Osteocyte (in vitro differentiated cells): ENCODE measurements at regions not wholly inside any gene's neighbourhood (a gene's known extent, or its start where the extent isn't known, plus 50 kb on each side); places are given as distances from the start of the nearest gene placed in this dataset.

Experiments
- DNase-seq: peaks from one replicate; pipeline ENCODE4 v3.0.0; 2021; ENCODE audit warnings: mixed read lengths; ENCODE audit not compliant: unreplicated experiment; ENCODE audit errors: extremely low spot score
- H3K27ac Mint-ChIP-seq: one replicate; pipeline ENCODE4 v1.8.0; 2021; ENCODE audit warnings: mild to moderate bottlenecking, mixed read lengths; ENCODE audit not compliant: unreplicated experiment
- H3K27me3 Mint-ChIP-seq: one replicate; pipeline ENCODE4 v1.8.0; 2021; ENCODE audit warnings: mixed read lengths; ENCODE audit not compliant: unreplicated experiment
- H3K36me3 Mint-ChIP-seq: one replicate; pipeline ENCODE4 v1.8.0; 2021; ENCODE audit warnings: mixed read lengths; ENCODE audit not compliant: unreplicated experiment
- H3K4me1 Mint-ChIP-seq: one replicate; pipeline ENCODE4 v1.8.0; 2021; ENCODE audit warnings: mixed read lengths; ENCODE audit not compliant: unreplicated experiment
- H3K4me3 Mint-ChIP-seq: one replicate; pipeline ENCODE4 v1.8.0; 2021; ENCODE audit warnings: mild to moderate bottlenecking, moderate library complexity, mixed read lengths; ENCODE audit not compliant: unreplicated experiment
- H3K9me3 Mint-ChIP-seq: one replicate; pipeline ENCODE4 v1.8.0; 2021; ENCODE audit warnings: mixed read lengths; ENCODE audit not compliant: unreplicated experiment
- CTCF ChIP-seq: fragments of 200-600 bp; sonication (generic); IDR thresholded peaks from 2 replicates; pipeline ENCODE4 v1.5.0; 2021; ENCODE audit warnings: antibody characterized with exemption, mild to moderate bottlenecking, moderate library complexity

GRCh38 chr2:38146907-38147307 lies 71.0 kb upstream of the CYP1B1 start:
- no peaks in the 10 kb centered on the region for H3K27me3 Mint-ChIP-seq
- no peaks in the 10 kb centered on the region for H3K9me3 Mint-ChIP-seq
- peak overlapping the region; percentile 56 for H3K4me3 Mint-ChIP-seq
- H3K27ac Mint-ChIP-seq, result no peak overlapping the region
- TF ChIP-seq CTCF, result no peak
- DNase-seq, result no peak
- H3K4me1 Mint-ChIP-seq, result peaks cover under 1% of the 10 kb centered on the region
- H3K36me3 Mint-ChIP-seq, result peaks cover 3% of the 10 kb centered on the region

GRCh38 chr2:38146275-38146906 lies 70.4 kb upstream of the CYP1B1 start:
- no peak overlapping the region for H3K27ac Mint-ChIP-seq
- H3K4me1 Mint-ChIP-seq, result peaks cover 1% of the 10 kb centered on the region
- peaks cover 3% of the 10 kb centered on the region for H3K36me3 Mint-ChIP-seq
- TF ChIP-seq CTCF, result no peak
- no peaks in the 10 kb centered on the region for H3K9me3 Mint-ChIP-seq
- DNase-seq, result peak; percentile 87
- H3K27me3 Mint-ChIP-seq, result no peaks in the 10 kb centered on the region
- H3K4me3 Mint-ChIP-seq, result peak overlapping the region; percentile 56

GRCh38 chr2:38145236-38145635 lies 69.3 kb upstream of the CYP1B1 start:
- Mint-ChIP-seq H3K27me3 (no peaks in the 10 kb centered on the region), H3K4me1 (peaks cover 1% of the 10 kb centered on the region)

GRCh38 chr2:38142627-38143026 lies 66.7 kb upstream of the CYP1B1 start:
- Mint-ChIP-seq H3K27ac (no peak overlapping the region), H3K36me3 (peaks cover 11% of the 10 kb centered on the region), H3K9me3 (no peaks in the 10 kb centered on the region), H3K4me3 (no peak overlapping the region), H3K4me1 (peaks cover 1% of the 10 kb centered on the region), H3K27me3 (no peaks in the 10 kb centered on the region)
- no peak for DNase-seq
- no peak for TF ChIP-seq CTCF

More at GRCh38 chr2:38145236-38145635, 69.3 kb upstream of the CYP1B1 start:
- no peak overlapping the region for H3K27ac Mint-ChIP-seq
- no peak for DNase-seq
- H3K36me3 Mint-ChIP-seq, result peaks cover 5% of the 10 kb centered on the region
- no peak overlapping the region for H3K4me3 Mint-ChIP-seq
- H3K9me3 Mint-ChIP-seq, result no peaks in the 10 kb centered on the region
- TF ChIP-seq CTCF, result no peak

- DNase-seq, result no peak
- H3K27me3 Mint-ChIP-seq, result no peaks in the 10 kb centered on the region
- no peak overlapping the region for H3K4me3 Mint-ChIP-seq
- peaks cover 1% of the 10 kb centered on the region for H3K4me1 Mint-ChIP-seq
- H3K27ac Mint-ChIP-seq, result no peak overlapping the region
- TF ChIP-seq CTCF, result no peak
- no peaks in the 10 kb centered on the region for H3K9me3 Mint-ChIP-seq
- peaks cover 13% of the 10 kb centered on the region for H3K36me3 Mint-ChIP-seq
These were observed 65.5 kb upstream of the CYP1B1 start for GRCh38 chr2:38141501-38141900.
